ENCODE measurements at regions not wholly inside any gene's neighbourhood (a gene's known extent, or its start where the extent isn't known, plus 50 kb on each side); places are given as distances from the start of the nearest gene placed in this dataset.
A peak's percentile ranks its signal among the peaks of the same experiment; 100 is the strongest.
"Not testable (repeated sequence)": the region's sequence is repeated elsewhere in the genome, so short reads cannot be mapped to it uniquely, and the experiment has no call there.

- DNase-seq; H3K4me3 ChIP-seq (ENCODE audit: control insufficient read depth in 1 of 2, extremely low read depth in 1 of 2, low read length in 1 of 2); H3K27ac Mint-ChIP-seq; H3K36me3 ChIP-seq (ENCODE audit: control insufficient read depth in 2 of 2, extremely low read depth in 1 of 2, insufficient read depth in 1 of 2, low read length in 1 of 2); H3K9me3 ChIP-seq; POLR2A ChIA-PET; CTCF ChIA-PET; H3K27ac ChIP-seq (ENCODE audit: low read length); H3K36me3 Mint-ChIP-seq; H3K4me1 Mint-ChIP-seq; H3K27me3 ChIP-seq (replicated peaks in 1 of 2; ENCODE audit: control insufficient read depth in 2 of 2, extremely low read depth in 1 of 2, insufficient read depth in 2 of 2, low read length in 1 of 2); H3K4me3 Mint-ChIP-seq; H3K4me1 ChIP-seq (ENCODE audit: control insufficient read depth in 1 of 2, extremely low read depth in 1 of 2, insufficient read depth in 2 of 2, low read length in 2 of 2); H3K9me3 Mint-ChIP-seq; H3K27me3 Mint-ChIP-seq; ATAC-seq (replicated peaks in 1 of 4): not testable (repeated sequence)
- no CpG with 5 or more reads among the region's 11 CpGs for WGBS (ENCODE audit: insufficient coverage)
Measured at GRCh38 chrY:17459753-17460152, 420.3 kb downstream of the CDY2B start.

- Histone ChIP-seq H3K4me1 (ENCODE audit: control insufficient read depth in 1 of 2, extremely low read depth in 1 of 2, insufficient read depth in 2 of 2, low read length in 2 of 2) (no peaks in the 10 kb centered on the region), H3K9me3 (no peaks in the 10 kb centered on the region), H3K27me3 (replicated peaks in 1 of 2; ENCODE audit: control insufficient read depth in 2 of 2, extremely low read depth in 1 of 2, insufficient read depth in 2 of 2, low read length in 1 of 2) (no peaks in the 10 kb centered on the region), H3K4me3 (ENCODE audit: control insufficient read depth in 1 of 2, extremely low read depth in 1 of 2, low read length in 1 of 2) (no peak overlapping the region), H3K27ac (ENCODE audit: low read length) (no peak overlapping the region), H3K36me3 (ENCODE audit: control insufficient read depth in 2 of 2, extremely low read depth in 1 of 2, insufficient read depth in 1 of 2, low read length in 1 of 2) (no peaks in the 10 kb centered on the region)
- Mint-ChIP-seq H3K4me1 (no peaks in the 10 kb centered on the region), H3K36me3 (no peaks in the 10 kb centered on the region), H3K27me3 (no peaks in the 10 kb centered on the region), H3K9me3 (no peaks in the 10 kb centered on the region), H3K4me3 (no peak overlapping the region), H3K27ac (no peak overlapping the region)
- ChIA-PET CTCF (no interaction called here), POLR2A (no interaction called here)
- ATAC-seq (replicated peaks in 1 of 4) (no peak), DNase-seq (peak in 1 of 35 experiments; percentile 19)
- WGBS (ENCODE audit: insufficient coverage): 17% methylated on average over 1 of the region's 5 CpGs
Measured at GRCh38 chrY:17430570-17431166, 449.4 kb downstream of the CDY2B start.

GRCh38 chrY:17398336-17399072 lies 481.5 kb downstream of the CDY2B start:
- Mint-ChIP-seq H3K9me3 (no peaks in the 10 kb centered on the region), H3K36me3 (no peaks in the 10 kb centered on the region), H3K27ac (no peak overlapping the region), H3K4me3 (no peak overlapping the region), H3K27me3 (no peaks in the 10 kb centered on the region), H3K4me1 (no peaks in the 10 kb centered on the region)
- DNase-seq: no peak
- ChIA-PET POLR2A (no interaction called here), CTCF (no interaction called here)
- Histone ChIP-seq H3K4me1 (ENCODE audit: control insufficient read depth in 1 of 2, extremely low read depth in 1 of 2, insufficient read depth in 2 of 2, low read length in 2 of 2) (no peaks in the 10 kb centered on the region), H3K27ac (ENCODE audit: low read length) (no peak overlapping the region), H3K27me3 (replicated peaks in 1 of 2; ENCODE audit: control insufficient read depth in 2 of 2, extremely low read depth in 1 of 2, insufficient read depth in 2 of 2, low read length in 1 of 2) (no peaks in the 10 kb centered on the region), H3K36me3 (ENCODE audit: control insufficient read depth in 2 of 2, extremely low read depth in 1 of 2, insufficient read depth in 1 of 2, low read length in 1 of 2) (no peaks in the 10 kb centered on the region), H3K9me3 (no peaks in the 10 kb centered on the region), H3K4me3 (ENCODE audit: control insufficient read depth in 1 of 2, extremely low read depth in 1 of 2, low read length in 1 of 2) (no peak overlapping the region)
- no CpG with 5 or more reads among the region's 1 CpG for WGBS (ENCODE audit: insufficient coverage)
- no peak for ATAC-seq (replicated peaks in 1 of 4)

- Histone ChIP-seq H3K27me3 (replicated peaks in 1 of 2; ENCODE audit: control insufficient read depth in 2 of 2, extremely low read depth in 1 of 2, insufficient read depth in 2 of 2, low read length in 1 of 2) (no peaks in the 10 kb centered on the region), H3K36me3 (ENCODE audit: control insufficient read depth in 2 of 2, extremely low read depth in 1 of 2, insufficient read depth in 1 of 2, low read length in 1 of 2) (no peaks in the 10 kb centered on the region), H3K9me3 (no peaks in the 10 kb centered on the region), H3K4me1 (ENCODE audit: control insufficient read depth in 1 of 2, extremely low read depth in 1 of 2, insufficient read depth in 2 of 2, low read length in 2 of 2) (no peaks in the 10 kb centered on the region), H3K4me3 (ENCODE audit: control insufficient read depth in 1 of 2, extremely low read depth in 1 of 2, low read length in 1 of 2) (no peak overlapping the region), H3K27ac (ENCODE audit: low read length) (no peak overlapping the region)
- DNase-seq (no peak), ATAC-seq (replicated peaks in 1 of 4) (no peak)
- Mint-ChIP-seq H3K27ac (no peak overlapping the region), H3K4me1 (no peaks in the 10 kb centered on the region), H3K4me3 (no peak overlapping the region), H3K27me3 (no peaks in the 10 kb centered on the region), H3K36me3 (no peaks in the 10 kb centered on the region), H3K9me3 (no peaks in the 10 kb centered on the region)
- POLR2A ChIA-PET: no interaction called here
- WGBS (ENCODE audit: insufficient coverage): no CpG with 5 or more reads among the region's 3 CpGs
- CTCF ChIA-PET: no interaction called here
Measured at GRCh38 chrY:17397659-17398058, 482.4 kb downstream of the CDY2B start.

DNA sequence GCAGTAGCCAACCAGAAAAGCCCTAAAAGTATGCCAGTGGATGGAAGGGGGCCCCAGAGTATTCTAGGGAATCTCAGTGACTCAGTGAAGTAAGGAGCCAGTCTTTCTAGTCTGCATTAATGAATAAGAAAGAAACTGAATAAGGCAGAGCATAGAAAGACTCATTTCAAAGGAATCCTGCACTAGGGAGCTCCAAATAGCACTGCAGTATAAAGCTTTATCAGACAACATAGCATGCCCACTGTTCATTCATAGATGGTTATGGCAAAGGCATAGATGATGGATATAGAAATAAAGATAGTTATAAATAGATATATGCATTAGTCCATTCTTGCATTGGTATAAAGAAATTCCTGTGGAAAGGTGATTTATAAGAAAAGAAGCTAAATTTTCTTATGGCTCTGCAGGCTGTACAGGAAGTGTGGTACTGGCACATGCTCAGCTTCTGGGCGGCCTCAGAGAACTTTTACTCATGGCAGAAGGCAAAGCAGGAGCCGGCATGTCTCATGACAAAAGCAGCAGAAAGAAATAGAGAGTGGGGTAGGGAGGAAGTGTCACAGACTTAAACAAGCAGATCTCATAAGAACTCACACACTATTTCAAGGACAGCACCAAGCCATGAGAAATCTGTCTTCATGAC lies 498.5 kb downstream of the CDY2B start:
- Histone ChIP-seq H3K27ac (ENCODE audit: low read length) (no peak overlapping the region), H3K4me1 (ENCODE audit: control insufficient read depth in 1 of 2, extremely low read depth in 1 of 2, insufficient read depth in 2 of 2, low read length in 2 of 2) (no peaks in the 10 kb centered on the region), H3K27me3 (replicated peaks in 1 of 2; ENCODE audit: control insufficient read depth in 2 of 2, extremely low read depth in 1 of 2, insufficient read depth in 2 of 2, low read length in 1 of 2) (no peaks in the 10 kb centered on the region), H3K4me3 (ENCODE audit: control insufficient read depth in 1 of 2, extremely low read depth in 1 of 2, low read length in 1 of 2) (no peak overlapping the region), H3K9me3 (no peaks in the 10 kb centered on the region), H3K36me3 (ENCODE audit: control insufficient read depth in 2 of 2, extremely low read depth in 1 of 2, insufficient read depth in 1 of 2, low read length in 1 of 2) (no peaks in the 10 kb centered on the region)
- no peaks in the 10 kb centered on the region for H3K36me3 Mint-ChIP-seq
- whole genome bisulfite sequencing (ENCODE audit: insufficient coverage): no CpG with 5 or more reads among the region's 2 CpGs
- ChIA-PET CTCF (no interaction called here), POLR2A (no interaction called here)
- ATAC-seq (replicated peaks in 1 of 4) (no peak), DNase-seq (no peak)
- H3K27ac Mint-ChIP-seq: no peak overlapping the region
- no peak overlapping the region for H3K4me3 Mint-ChIP-seq
- H3K9me3 Mint-ChIP-seq: peaks cover 0 to 4% (median 0%) of the 10 kb centered on the region in 3 donors
- H3K27me3 Mint-ChIP-seq: no peaks in the 10 kb centered on the region
- H3K4me1 Mint-ChIP-seq: no peaks in the 10 kb centered on the region

DNA sequence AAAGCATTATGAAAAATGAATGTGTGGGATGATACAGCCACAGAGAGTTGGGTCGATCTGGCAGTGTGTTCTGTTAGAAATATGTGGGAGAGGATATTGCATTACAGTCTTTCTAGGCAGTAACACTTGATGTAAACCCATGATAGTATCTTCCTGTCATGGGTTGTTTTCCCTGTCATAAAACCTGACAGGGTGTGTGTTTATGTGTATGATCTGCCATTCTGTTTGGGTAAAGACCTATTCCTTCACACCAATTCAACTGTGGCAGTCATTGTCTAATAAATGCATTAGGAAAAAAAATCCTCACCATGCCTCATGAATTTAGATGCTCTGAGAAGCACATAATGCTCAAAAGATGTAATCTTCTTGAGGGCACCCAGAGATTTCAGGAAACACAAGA lies 501.7 kb downstream of the CDY2B start:
- no peaks in the 10 kb centered on the region for H3K9me3 ChIP-seq
- no peaks in the 10 kb centered on the region for H3K27me3 ChIP-seq (replicated peaks in 1 of 2; ENCODE audit: control insufficient read depth in 2 of 2, extremely low read depth in 1 of 2, insufficient read depth in 2 of 2, low read length in 1 of 2)
- no peaks in the 10 kb centered on the region for H3K27me3 Mint-ChIP-seq
- H3K4me1 Mint-ChIP-seq: no peaks in the 10 kb centered on the region
- ATAC-seq (replicated peaks in 1 of 4) (no peak), DNase-seq (no peak)
- H3K4me1 ChIP-seq (ENCODE audit: control insufficient read depth in 1 of 2, extremely low read depth in 1 of 2, insufficient read depth in 2 of 2, low read length in 2 of 2): no peaks in the 10 kb centered on the region
- H3K4me3 Mint-ChIP-seq: no peak overlapping the region
- WGBS (ENCODE audit: insufficient coverage): no CpG with 5 or more reads among the region's 1 CpG
- H3K9me3 Mint-ChIP-seq: peaks cover 0 to 4% (median 0%) of the 10 kb centered on the region in 3 donors
- no peak overlapping the region for H3K27ac ChIP-seq (ENCODE audit: low read length)
- CTCF ChIA-PET: no interaction called here
- no peak overlapping the region for H3K27ac Mint-ChIP-seq
- POLR2A ChIA-PET: no interaction called here
- H3K36me3 ChIP-seq (ENCODE audit: control insufficient read depth in 2 of 2, extremely low read depth in 1 of 2, insufficient read depth in 1 of 2, low read length in 1 of 2): no peaks in the 10 kb centered on the region
- H3K4me3 ChIP-seq (ENCODE audit: control insufficient read depth in 1 of 2, extremely low read depth in 1 of 2, low read length in 1 of 2): no peak overlapping the region
- H3K36me3 Mint-ChIP-seq: no peaks in the 10 kb centered on the region
